HG03095 (cell line): ENCODE measurements at regions not wholly inside any gene's neighbourhood (a gene's known extent, or its start where the extent isn't known, plus 50 kb on each side); places are given as distances from the start of the nearest gene placed in this dataset.

Source experiments
- ATAC-seq: cut with Tn5 transposase; IDR thresholded peaks from one replicate; pipeline ENCODE4 v1.9.1; 2021; ENCODE audit warnings: moderate library complexity; ENCODE audit not compliant: unreplicated experiment

- no peak for ATAC-seq
These were observed 275.6 kb downstream of the ZNF621 start for GRCh38 chr3:40800343-40800742.

- ATAC-seq, result no peak
These were observed 276.6 kb downstream of the ZNF621 start for GRCh38 chr3:40801284-40801741.

GRCh38 chr3:40803311-40803710 lies 278.6 kb downstream of the ZNF621 start:
- ATAC-seq, result no peak

DNA sequence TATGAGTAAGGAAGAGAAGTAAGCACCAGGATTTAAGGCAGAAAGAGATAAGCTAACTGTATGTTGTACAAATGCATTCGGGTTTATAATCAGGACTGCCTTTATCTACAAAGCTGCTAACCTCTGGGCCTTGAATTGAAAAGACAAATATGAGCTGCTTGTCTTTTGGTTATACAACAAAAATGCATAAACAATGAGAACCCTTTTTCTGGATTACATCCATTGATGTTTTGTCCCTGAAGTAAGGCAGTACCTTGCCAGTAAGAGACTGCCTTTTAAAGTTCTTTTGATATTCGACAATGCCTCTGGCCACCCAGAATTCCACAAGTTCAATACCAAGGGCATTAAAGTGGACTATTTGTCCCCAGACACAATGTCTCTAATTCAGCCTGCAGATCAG lies 280.7 kb downstream of the ZNF621 start:
- no peak for ATAC-seq

- ATAC-seq, result no peak
These were observed 286.1 kb downstream of the ZNF621 start for GRCh38 chr3:40810813-40811212.

GRCh38 chr3:40817017-40817416 lies 292.3 kb downstream of the ZNF621 start:
- no peak for ATAC-seq

DNA sequence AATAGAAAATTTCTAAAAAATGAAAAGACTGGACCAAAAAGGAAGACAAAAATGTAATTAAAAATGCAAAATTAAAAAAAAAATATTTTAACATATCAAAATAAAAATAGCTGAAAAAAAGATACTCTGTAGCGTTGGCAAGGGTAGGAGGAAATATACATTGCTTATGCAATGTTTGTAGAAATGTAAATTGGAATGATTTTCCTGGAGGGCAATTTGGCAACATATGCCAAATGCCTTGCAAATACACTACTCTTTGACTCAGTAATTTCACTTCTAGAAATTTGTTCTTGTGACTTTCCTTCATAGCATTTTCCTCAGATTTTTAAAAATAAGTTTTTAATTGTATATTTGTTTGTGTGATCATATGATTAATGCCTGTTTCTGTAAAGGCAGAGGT lies 296.6 kb downstream of the ZNF621 start:
- no peak for ATAC-seq

- ATAC-seq, result no peak
These were observed 302.5 kb downstream of the ZNF621 start for GRCh38 chr3:40827226-40827625.

GRCh38 chr3:40827942-40828688 lies 303.4 kb downstream of the ZNF621 start:
- ATAC-seq, result no peak

GRCh38 chr3:40828741-40829415 lies 304.1 kb downstream of the ZNF621 start:
- ATAC-seq, result no peak

GRCh38 chr3:40829876-40830275 lies 305.1 kb downstream of the ZNF621 start:
- ATAC-seq, result no peak

DNA sequence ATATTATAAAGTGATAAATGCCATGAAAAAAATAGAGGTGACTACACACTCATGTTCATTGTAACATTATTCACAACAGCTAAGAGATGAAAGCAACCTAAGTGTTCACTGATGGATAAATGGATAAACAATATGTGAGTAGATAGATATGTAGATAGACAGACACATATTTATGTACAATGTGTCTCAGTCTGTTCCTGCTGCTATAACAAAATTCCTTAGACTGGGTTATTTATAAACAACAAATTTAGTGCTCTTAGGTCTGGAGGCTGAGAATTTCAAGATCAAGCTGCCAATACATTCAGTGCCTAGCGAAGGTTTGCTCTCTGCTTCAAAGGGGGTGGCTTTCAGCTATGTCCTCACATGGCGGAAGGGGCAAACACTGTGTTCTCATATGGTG lies 312.5 kb downstream of the ZNF621 start:
- ATAC-seq, result no peak

DNA sequence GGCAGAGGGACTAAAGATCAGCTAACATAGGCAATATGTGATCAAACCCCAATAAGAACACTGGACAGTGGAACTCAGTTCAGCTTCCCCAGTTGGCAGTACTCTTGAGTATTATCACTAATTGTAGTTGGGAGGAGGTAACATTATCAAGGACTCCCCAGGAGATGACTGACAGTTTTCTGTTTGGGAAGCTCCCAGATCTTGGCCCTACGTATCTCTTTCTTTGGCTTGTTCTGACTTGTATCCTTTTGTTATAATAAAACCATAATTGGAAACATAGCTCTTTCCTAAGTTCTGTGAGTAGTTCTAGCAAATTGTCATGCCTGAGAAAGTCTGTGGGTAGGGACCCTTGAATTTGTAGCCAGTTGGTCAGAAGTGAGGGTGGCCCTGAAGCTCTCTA lies 316.4 kb downstream of the ZNF621 start:
- ATAC-seq, result no peak

DNA sequence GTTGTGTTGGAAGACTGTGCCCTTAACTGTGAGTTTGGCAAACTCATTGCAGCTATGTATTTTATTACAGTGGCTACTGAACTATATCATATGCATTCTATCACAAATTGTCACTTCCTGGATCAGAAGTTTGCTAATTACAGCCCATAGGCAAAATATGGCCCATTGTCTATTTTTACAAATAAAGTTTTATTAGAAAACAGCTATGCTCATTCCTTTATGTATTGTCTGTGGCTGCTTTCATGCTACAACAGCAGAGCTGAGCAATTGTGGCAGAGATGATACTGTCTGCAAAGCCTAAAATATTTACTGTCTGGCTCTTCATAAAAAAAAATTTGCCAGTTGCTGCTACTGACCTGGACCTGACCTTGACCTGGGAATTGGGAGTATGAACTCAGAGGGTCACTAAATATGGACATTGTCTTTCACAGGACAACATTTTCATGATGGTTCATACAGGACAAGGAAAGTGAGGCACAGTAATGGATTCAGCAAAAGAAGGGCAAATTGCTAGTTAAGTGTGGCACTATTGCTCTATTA lies 316.9 kb downstream of the ZNF621 start:
- no peak for ATAC-seq

DNA sequence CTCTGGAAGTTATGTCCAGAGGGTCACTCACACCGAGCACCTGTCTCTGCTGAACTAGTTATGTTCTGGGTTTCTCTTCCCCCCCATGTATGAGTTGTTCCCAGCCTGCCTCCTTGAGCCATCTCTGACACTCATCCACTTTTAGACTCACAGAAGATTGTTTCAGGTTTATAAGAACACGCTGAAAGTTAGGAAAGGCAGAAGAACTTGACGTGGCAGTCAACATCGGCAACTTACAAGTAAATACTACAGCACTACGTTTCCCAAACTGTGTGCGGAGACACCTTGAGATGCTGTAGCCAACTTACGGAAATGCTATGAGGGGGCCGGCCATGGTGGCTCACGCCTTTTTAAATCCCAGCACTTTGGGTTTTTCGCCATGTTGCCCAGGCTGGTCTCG lies 318.0 kb downstream of the ZNF621 start:
- ATAC-seq, result no peak

DNA sequence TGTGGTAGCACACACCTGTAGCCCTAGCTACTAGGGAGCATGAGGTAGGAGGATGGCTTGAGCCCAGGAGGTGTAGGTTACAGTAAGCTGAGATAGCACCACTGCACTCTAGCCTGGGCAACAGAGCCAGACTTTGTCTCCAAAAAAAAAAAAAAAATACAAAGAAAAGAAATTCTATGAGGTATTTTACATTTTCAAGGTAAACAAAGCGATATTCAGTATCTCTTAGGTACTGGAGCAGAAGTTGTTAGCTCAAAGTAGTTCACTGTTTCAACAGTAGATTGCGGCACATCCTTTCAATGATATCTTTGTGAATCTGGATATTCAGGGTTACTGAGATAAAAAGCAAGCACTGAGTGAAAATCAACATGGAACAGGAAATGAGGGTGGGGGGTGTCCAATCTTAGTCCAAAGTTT lies 318.5 kb downstream of the ZNF621 start:
- no peak for ATAC-seq

- no peak for ATAC-seq
These were observed 319.2 kb downstream of the ZNF621 start for GRCh38 chr3:40843851-40844548.

DNA sequence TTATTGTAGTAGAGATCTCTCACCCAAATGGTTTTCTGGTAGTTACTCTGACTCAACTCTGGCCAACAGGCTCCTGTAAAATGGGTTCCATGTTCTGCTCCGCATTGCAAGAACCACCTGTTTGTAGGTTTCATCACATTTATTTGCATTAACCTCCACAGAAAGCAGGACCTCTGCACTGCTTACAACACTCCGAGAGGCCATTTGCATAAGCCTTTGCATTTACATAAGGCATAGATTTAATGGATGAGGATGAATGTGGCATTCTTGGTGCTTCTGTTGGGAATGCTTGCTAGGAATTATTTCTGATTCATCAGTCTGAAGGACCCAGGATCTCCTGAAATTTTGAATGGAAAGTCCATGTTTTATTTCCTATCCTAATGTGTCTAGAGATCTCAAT lies 320.1 kb downstream of the ZNF621 start:
- no peak for ATAC-seq

DNA sequence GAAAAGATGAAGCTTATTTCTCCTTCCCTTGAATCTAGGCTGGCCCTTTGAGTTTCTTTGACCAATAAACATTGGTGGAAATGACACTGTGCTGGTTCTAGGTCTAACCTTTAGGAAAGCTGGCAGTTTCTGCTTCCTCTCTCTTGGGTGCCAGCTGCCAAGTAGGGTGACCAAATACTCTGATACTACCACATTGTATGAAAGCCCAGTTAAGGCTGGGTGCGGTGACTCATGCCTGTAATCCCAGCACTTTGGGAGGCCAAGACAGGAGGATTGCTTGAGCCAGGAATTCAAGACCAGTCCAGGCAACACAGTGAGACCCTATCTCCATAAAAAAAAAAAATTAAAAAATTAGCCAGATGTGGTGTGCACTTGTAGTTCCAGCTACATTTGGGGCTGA lies 320.7 kb downstream of the ZNF621 start:
- ATAC-seq, result no peak

GRCh38 chr3:40845916-40846315 lies 321.2 kb downstream of the ZNF621 start:
- ATAC-seq, result no peak

DNA sequence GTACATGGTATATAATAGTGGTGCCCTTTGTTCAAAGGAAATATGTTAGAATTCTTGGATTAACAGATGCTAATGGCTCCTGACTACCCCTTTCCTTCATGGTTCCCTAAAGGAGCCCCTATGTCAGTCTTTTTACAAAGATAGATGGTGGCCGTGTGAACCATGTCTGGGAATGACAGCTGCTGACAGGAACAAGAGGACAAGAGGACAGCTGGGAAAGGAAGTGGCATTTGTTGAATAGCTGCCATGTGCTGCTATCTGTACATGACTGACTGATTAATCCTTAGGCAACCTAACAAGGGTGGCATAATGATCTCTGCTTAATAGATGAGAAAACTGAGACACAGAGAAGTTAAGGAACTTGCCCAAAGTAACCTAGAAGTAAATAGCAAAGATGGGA lies 321.7 kb downstream of the ZNF621 start:
- ATAC-seq, result no peak

- ATAC-seq, result no peak
These were observed 322.8 kb downstream of the ZNF621 start for GRCh38 chr3:40847551-40847992.
